Dermis microvascular lymphatic vessel endothelial cell (primary cell): ENCODE measurements at regions not wholly inside any gene's neighbourhood (a gene's known extent, or its start where the extent isn't known, plus 50 kb on each side); places are given as distances from the start of the nearest gene placed in this dataset.

Experiments
- DNase-seq, 2 donors: peaks; one replicate each; pipeline versions ENCODE4 v3.0.0 to v3.0.0-alpha.2; 2010; ENCODE audit warnings: low read depth in 2 of 2

DNA sequence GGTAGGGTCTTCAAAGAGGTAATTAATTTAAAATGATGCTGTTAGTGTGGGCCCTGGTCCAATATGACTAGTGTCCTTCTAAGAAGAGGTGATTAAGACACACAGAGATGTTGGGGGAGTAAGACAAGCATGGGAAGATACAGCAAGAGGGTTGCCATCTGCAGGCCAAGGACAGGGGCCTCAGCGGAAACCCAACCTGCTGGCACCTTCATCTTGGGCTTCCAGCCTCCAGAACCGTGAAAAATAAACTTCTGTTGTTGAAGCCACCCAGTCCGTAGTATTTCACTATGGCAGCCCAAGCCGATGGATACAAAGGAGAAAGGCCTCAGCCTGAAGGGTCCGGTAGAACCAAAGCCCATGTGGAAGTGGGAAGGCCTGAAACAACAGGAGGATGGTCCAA lies 161.7 kb upstream of the UBE2E1 start:
- DNase-seq = no peak

DNA sequence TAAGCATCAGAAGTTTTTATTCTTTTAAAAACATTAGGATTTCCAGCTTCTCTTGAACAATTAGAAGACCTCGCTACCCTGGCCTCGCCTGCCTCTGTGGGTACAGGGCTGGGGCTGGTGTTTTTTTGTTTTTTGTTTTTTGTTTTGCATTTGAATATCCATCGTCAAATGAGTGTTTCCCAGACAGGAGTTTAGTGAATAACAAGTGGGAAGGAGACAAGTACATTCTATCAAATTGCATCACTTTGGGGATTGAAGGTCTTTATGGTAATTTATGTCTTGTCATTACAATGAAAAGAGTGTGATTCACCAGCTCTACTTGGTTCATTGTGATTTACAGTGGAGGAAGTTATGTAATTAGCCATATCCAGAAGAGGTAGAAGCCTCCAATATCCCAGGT lies 161.1 kb upstream of the UBE2E1 start:
- no peak for DNase-seq

DNA sequence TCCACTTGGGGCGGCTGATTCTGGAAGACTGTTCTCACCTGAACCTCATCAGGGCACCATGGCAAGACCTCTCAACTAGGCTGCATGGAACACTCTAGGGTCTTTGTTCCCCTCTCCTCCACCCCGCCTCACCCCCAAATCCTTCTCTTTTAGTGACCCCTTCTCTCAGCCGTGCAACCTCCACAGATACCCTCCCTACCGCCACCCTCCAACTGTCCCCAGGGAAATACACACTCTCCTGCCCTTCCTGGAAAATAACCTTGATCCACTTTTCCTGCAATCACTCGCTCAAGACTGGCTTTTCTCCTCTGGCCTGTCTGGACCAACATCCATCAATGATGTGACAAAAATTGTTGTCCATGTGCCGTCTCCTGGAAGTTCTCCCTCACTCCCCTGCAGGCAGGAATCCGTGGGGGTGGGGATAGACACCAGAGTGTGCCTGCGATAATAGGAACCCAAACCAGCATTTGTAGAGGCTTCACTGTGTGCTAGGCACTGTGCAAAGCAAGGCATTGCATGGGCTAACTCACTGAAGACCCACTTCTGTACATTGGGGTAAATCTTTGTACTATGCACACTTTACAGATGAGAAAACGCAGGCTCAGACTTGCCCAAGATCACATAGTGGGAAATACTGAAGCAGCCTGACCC lies 160.1 kb upstream of the UBE2E1 start:
- no peak for DNase-seq

DNA sequence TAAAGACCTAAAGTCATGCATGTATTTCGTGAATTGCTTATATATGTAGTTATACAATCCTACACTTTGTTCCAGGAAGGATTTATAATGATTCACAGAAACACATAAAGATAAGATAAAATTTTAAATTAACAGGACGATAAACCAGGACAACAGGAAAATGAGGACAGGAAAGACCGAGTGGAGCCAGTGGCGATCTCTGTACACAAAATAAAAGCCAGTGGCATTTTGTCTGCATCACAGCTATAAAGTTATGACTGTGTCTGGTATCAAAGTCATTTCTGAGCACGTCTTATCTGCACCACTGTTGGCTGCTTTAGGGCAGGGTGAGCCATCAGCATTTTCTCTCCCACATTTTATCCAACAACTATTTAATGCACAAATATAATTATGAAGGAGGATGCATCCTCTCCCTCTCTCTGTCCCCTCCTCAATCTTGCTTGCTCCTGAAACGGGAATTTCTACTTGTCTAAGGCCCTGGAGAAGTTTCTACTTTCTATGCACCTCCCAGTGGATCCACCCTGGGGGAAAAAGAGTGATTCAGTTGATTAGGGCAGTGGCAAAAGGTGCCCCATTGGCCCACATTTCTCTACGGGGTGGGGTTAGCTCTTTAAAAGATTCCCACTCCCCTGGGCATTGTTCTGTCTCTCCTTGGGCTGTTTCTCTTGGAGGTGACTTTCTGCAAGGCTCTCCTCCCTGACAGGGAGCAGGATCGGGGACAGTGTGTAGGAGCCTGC lies 159.4 kb upstream of the UBE2E1 start:
- no peak for DNase-seq

- no peak for DNase-seq
These were observed 158.0 kb upstream of the UBE2E1 start for GRCh38 chr3:23647706-23648258.

DNA sequence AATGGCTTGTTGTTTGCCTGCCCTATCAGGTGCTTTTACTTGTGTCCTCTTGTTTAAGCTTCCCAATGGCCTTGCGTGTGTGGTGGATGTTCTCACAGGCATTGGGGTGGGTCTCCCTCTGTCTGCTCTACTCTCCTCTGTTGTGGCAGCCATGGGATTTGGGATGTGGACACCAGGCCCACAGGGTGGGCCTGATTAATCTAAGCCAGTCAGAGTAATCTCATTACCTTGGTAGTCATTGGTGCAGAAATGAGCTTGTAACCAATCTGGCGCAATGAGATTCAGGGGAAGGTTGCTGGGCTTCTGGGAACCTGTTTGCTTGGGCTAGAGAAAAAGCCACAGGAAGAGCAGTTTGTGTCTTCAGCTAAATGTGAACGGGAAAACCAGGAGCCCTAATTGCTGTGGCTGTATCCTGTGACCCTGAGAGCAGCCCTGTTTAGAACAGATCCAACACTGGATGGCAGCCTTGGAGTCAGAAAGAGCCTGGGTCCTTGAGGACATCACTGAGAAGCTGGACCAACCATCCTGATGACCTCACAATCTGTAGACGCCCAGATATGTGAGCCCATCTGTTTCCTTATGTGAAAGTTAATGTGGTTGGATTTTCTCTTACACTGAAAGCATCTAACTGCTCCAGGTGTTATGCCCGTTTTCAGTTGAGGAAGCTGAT lies 157.3 kb upstream of the UBE2E1 start:
- peak in 1 of 2 donors; percentile 40 for DNase-seq

GRCh38 chr3:23648996-23649395 lies 156.8 kb upstream of the UBE2E1 start:
- DNase-seq = peak in 1 of 2 donors; percentile 18

- no peak for DNase-seq
These were observed 156.3 kb upstream of the UBE2E1 start for GRCh38 chr3:23649448-23649847.

- DNase-seq = peak in 1 of 2 donors; percentile 87
These were observed 155.2 kb upstream of the UBE2E1 start for GRCh38 chr3:23650371-23651140.

DNA sequence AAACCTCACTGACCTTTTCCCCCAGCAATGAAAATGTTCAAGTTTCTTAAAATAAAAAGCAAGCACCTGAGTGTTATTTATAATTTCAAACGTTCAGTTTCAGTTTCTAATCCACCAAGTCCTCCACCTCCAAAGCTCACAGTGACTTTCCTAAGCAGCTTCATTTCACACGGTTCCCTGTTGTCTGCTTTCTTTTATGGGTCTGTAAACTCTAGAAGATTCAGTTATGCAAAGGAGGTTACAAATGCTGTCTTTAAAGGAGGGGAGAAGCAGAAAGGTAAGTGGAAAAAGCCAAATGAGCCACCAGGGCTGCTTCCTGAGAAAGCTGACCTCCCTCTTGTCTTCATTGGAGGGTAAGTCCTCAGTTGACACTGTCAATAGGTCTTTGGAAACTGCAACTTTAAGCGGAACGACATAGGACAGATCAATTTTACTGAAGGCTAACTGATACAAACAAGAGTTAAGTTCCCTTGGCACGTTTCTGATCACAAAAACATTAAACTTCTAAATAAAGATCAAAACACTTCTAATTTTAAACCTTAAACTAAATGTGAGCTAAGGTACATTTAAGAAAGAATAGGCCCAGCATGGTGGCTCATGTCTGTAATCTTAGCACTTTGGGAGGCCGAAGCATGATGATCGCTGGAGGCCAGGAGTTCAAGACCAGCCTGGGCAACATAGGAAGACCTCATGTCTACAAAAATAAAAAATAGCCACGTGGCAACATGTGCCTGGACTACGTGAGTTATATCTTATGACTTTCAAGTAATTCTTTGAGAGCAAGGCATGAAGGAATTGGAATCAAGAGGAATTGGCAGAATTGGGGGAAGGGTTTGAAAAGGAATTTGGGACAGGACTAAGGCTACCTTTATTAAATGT lies 151.9 kb upstream of the UBE2E1 start:
- DNase-seq = no peak

- DNase-seq = no peak
These were observed 151.2 kb upstream of the UBE2E1 start for GRCh38 chr3:23654571-23654970.

DNA sequence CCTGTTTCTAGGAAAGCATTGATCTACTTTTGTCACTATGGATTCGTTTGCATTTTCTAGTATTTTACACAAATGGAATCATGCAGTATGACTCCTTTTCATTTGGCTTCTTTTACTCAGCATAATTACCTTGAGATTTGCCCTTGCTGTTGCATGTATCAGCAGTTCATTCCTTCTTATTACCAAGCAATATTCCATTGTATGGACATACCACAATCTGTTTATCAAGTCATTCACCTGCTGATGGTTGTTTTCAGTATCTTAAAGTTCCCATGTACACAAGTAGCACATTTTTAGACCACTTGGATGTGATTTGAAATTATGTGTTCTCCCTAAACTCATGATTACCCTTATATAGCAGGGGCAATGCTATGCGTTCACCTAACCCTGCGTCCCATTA lies 150.0 kb upstream of the UBE2E1 start:
- DNase-seq = no peak

GRCh38 chr3:23656199-23656598 lies 149.6 kb upstream of the UBE2E1 start:
- DNase-seq = no peak

DNA sequence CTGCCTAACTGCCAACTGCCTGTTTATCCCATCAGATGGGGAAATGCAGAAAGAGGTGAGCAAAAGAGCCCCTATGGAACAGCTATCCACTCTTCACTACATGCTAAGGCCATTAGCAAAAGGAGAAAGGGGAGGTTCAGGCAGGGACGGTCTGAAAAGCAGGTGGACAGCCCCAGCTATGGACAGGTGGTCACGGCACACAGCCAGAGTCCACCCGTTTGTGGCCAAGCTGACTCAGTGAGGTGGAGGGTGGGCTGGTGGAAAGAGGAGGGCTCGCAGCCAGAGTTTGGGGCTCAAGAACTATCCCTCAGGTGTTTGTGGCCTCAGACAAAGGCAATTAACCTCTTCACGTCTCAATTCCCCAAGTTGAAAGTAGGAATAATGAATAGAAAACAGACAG lies 148.9 kb upstream of the UBE2E1 start:
- no peak for DNase-seq

GRCh38 chr3:23657647-23658046 lies 148.1 kb upstream of the UBE2E1 start:
- no peak for DNase-seq

GRCh38 chr3:23659274-23659673 lies 146.5 kb upstream of the UBE2E1 start:
- peak in 1 of 2 donors; percentile 49 for DNase-seq

DNA sequence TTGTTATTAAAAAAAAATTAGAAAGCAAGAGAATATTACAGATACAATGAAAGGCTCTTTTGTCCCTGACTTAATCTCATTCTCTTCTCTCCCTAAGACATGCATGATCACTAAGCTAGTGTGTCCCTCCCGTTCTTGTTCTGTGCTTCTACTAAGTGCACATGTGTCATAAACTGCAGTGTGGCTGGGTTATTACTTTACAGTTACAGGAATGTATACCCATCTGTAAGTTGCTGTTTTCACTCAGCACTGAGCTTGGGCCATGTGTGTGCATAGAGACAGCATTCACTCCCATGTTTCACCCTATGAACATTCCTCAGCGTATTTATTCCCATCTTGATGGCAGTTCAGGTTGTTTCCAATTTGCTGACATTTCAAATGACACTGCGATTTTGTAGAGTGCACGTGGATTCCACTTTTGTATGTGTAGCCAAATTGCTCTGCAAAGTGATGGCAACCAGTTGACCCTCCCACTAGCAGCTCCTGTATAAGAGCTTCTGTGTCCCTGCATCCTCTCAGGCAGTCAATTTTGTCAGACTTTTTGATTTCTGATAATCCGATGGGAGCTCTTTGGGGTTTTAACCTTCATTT lies 145.8 kb upstream of the UBE2E1 start:
- no peak for DNase-seq

DNA sequence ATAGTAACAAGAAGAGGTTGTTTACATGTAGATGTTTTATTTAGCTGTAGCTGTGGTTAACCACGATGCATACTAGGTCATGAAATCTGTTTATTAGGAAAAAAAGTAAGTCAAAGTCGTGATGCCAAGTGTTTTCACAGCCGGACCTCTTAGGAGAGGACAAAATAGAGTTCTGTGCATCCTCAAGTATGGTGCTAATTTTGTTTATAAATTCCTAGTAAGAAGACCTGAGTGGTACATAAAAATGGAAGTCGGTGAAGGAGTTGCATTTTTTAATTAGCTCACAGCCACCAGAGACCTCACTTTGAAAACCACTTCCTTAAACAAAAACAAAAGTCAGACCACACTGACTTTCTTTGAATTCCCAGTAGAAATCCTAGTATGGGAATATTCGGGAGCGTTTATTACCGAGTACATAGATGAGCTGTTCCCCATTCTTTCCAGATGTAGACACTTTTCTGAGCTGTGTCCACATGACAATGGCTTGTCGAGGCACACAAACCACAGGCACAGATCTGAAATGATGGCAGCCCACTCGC lies 143.6 kb upstream of the UBE2E1 start:
- DNase-seq = no peak

DNA sequence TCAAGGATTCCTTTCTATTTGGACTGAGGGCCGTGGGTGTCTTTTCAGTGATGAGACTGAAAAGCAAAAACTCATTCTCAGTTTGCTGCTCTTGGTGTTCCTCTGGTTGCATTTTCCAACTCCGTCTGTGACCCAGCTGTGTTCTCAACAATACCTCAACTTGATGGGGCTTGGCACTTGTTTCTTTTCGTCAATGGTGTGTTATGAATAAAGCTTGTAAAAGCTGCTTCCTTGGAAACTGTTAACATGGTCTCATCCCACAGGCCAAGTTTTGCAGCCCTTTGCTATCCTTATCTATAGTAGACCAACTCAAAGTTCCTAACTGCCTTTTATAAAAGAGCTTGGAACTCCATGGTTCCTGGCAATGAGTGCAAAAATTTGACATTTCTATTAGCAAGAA lies 142.5 kb upstream of the UBE2E1 start:
- no peak for DNase-seq

- DNase-seq = peak in 1 of 2 donors; percentile 8
These were observed 142.0 kb upstream of the UBE2E1 start for GRCh38 chr3:23663661-23664186.
